HG02938 (cell line): ENCODE measurements at regions not wholly inside any gene's neighbourhood (a gene's known extent, or its start where the extent isn't known, plus 50 kb on each side); places are given as distances from the start of the nearest gene placed in this dataset.

Experiments used
- ATAC-seq: cut with Tn5 transposase; IDR thresholded peaks from one replicate; pipeline ENCODE4 v1.9.1; 2021; ENCODE audit warnings: mild to moderate bottlenecking, moderate library complexity; ENCODE audit not compliant: unreplicated experiment

DNA sequence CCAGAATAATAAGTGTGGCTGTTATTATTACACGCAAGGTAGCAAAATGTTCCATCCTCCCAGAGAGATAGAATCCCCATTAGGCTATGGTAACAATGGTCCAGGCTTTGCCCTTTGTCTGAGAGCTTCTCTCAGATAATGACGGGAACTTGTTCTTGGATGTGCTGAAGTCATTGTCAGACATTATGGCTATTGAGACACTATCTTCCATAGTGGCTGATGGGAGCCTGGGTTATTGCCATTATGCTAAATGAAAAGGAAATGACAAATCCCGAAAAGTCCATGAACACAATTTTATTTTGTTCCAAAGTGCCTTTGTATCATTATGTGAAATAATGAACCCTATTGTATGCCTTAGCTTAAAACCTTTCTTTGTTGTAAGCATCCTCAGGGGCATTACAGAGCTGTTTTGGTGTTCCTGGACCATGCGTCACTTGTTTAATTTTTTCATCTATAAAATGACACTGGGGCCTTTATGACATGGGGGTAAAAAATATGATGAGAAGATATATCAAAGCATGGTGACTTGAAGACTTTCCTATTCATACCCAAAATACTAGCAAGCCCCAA is 218.5 kb downstream of the KCNS3 start:
- no peak for ATAC-seq

DNA sequence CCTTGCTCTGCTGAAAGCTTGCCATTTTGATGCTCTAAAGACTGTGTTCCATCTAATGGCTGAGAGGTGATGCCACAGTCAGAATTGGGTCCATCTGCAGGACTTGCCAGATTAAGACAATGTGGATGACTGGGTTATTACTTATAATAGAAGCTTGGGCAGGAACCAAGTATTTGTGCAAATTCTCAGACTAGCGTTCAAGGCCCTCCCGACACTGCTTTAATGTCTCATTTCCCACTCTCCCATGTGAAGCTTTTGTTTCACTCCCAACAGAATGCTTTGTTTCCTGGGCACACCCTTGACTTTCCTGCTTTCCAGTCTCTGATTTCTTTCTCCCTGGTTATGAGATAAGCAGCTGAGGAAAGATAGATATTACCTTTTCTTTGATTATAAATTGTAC is 215.8 kb downstream of the KCNS3 start:
- no peak for ATAC-seq

DNA sequence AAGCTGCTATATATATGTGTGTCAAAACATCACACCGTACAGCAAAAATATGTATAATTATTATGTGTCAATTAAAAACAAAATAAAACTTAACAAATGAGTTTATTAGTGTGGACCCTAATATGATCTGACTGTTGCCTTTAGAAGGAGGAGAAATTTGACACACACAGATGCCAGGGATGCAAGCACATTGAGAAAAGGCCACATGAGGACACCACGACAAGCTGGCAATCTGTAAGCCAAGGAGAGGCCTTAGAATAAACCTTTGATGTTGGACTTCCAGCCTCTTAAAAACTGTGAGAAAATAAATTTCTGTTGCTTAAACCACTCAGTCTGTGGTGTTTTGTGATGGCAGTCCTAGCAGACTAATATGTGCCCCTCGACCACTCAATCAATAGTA is 214.7 kb downstream of the KCNS3 start:
- no peak for ATAC-seq

GRCh38 chr2:18092760-18093159 is 214.3 kb downstream of the KCNS3 start:
- no peak for ATAC-seq

- ATAC-seq: no peak
These were observed 207.1 kb downstream of the KCNS3 start for GRCh38 chr2:18085593-18085992.

DNA sequence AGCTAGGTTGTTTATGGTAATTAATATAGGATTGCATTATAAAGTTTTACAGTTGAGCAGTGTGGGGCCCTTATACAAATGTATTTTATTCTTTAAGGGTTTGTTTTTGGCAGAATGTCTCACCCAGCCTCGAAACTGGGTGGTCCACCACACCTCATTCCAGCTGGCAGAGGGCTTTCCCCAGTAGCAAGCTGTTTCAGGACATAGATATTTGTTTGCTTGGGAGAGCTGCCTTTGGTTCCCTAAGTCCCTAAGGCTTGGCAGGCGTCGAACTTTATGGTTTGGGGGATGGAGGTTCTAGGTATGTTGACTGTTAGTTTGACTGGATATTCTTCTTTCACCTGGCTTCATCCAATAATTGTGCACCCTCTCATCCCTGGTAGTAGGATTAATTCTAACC is 205.9 kb downstream of the KCNS3 start:
- no peak for ATAC-seq

GRCh38 chr2:18083806-18084205 is 205.3 kb downstream of the KCNS3 start:
- ATAC-seq: no peak

- no peak for ATAC-seq
These were observed 199.7 kb downstream of the KCNS3 start for GRCh38 chr2:18078216-18078615.

- ATAC-seq: no peak
These were observed 199.2 kb downstream of the KCNS3 start for GRCh38 chr2:18077704-18078103.

DNA sequence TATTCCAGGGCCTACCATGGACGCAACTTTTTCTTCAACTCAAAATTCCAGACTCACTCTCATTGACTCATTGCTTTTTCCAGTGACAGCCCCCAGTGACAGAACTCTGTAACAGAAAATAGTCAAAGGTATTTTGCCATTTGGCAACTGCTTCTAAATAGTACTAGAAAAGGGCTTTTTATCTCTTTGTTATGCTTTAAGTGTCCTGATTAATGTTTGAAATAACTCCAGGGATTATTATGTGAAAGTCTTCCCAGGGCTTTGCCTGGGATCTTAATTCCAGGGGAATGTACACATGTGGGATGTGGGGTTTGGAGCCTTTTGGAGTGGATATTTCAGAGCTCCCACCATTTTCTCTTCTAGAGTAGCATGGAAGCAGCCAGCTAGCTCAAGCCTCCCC is 198.8 kb downstream of the KCNS3 start:
- ATAC-seq: no peak

DNA sequence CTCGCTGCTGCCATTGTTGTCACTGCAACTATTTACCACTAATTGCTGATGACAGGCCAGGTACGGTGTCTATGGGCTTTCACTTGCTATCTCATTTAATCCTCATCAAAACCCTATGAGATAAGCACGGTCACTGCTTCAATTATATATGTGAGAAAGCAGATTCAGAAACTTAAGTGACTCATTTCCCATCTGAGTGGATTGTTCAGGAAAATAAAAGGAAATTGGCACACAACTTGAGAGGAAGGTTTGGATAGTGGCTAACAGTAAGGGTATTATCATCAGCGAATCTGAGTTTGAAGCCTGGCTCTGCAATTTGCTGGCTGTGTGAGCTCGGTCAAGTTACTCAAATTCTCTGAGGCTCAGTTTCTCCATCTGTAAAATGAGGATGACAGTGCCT is 196.0 kb downstream of the KCNS3 start:
- no peak for ATAC-seq

GRCh38 chr2:18073601-18074000 is 195.1 kb downstream of the KCNS3 start:
- ATAC-seq: no peak

- no peak for ATAC-seq
These were observed 189.3 kb downstream of the KCNS3 start for GRCh38 chr2:18067588-18068384.

- ATAC-seq: no peak
These were observed 188.4 kb downstream of the KCNS3 start for GRCh38 chr2:18066894-18067293.

GRCh38 chr2:18066066-18066465 is 187.6 kb downstream of the KCNS3 start:
- no peak for ATAC-seq

GRCh38 chr2:18065249-18065648 is 186.8 kb downstream of the KCNS3 start:
- no peak for ATAC-seq

DNA sequence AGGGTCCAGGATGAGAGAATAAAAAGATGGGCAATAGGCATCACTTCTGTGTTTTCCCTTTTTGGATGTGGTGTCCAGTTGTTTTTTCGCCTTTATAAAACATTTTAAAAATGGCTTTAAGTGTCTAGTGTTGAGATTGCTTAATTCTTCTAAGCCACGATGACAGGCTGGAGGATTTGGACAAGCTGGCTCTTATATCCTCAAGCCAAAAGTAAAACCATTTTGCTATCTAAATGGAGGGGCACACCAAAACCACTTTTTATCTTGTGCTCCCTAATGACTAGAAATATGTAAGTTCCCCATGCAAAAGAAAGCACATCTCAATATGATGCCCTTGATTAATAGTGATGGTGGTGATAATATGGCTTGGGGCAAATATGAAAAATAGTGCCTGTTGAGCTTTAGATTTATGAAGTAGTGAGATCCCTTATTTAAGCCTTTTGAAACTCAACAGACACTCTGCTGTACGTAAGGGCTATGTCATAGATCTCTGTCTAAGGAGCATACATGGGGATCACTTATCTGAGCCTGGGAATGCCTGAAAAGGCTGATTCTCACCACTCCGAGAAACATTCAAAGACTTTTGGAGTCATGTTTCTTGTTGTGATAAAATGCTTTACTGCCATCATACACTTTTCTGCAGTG is 185.5 kb downstream of the KCNS3 start:
- no peak for ATAC-seq

- no peak for ATAC-seq
These were observed 184.4 kb downstream of the KCNS3 start for GRCh38 chr2:18062892-18063291.

DNA sequence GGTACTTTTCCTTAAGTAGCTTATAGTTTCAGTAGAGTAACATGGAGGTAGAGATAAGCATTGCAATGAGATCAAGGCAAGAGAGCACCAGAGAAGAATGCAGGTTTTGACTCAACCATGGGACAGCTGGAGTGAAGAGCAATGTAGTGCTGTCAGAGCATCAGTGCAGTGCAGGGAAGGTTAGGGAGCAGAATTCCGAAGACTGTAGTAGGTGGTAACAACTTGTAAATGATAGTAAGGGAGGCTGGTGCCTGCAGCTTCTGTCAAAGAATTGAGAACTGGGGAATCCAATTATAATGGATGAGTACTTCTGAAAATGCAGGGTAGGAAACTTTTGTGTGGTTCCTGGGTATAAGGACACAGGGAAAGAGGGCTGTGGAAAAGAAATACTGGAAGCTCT is 183.2 kb downstream of the KCNS3 start:
- ATAC-seq: no peak

GRCh38 chr2:18057657-18058056 is 179.2 kb downstream of the KCNS3 start:
- ATAC-seq: no peak

- ATAC-seq: no peak
These were observed 176.8 kb downstream of the KCNS3 start for GRCh38 chr2:18055290-18055689.

DNA sequence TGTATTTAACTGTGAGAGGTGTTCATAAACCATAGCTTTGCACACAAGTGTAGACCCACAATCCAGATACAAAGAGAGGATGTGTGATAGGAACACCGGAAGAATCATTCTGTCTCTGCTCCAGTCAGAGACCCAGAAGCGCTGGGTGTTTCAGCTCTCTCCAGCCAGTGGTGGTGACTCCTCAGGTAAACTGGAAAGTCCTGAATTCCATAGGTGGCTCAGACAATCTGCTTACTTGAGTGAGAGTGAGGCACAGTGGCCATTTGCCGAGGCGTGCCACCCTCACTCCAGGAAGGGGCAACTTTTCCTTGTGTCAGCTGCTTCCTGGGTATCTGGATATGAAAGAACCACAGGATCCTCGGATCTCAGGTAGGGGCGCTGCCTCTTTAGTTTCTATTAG is 171.5 kb downstream of the KCNS3 start:
- ATAC-seq: no peak
